Spinal cord (tissue), 9 donors: ENCODE measurements at regions not wholly inside any gene's neighbourhood (a gene's known extent, or its start where the extent isn't known, plus 50 kb on each side); places are given as distances from the start of the nearest gene placed in this dataset.

Source experiments
- DNase-seq, 6 donors: peaks; one replicate each; pipeline versions ENCODE4 v3.0.0 to v3.0.0-alpha.2; 2013 to 2015; ENCODE audit warnings: low spot score in 6 of 6, low read depth in 4 of 6
- H3K27ac ChIP-seq: one replicate; pipeline ENCODE4 v1.5.1; 2013; ENCODE audit warnings: low read depth, low read length, control low read depth
- H3K27me3 ChIP-seq: one replicate; pipeline ENCODE4 v1.6.1; 2013; ENCODE audit warnings: low read length; ENCODE audit not compliant: control insufficient read depth, insufficient read depth
- H3K36me3 ChIP-seq: one replicate; pipeline ENCODE4 v1.6.1; 2013; ENCODE audit warnings: low read length; ENCODE audit not compliant: control insufficient read depth, insufficient read depth
- H3K4me1 ChIP-seq: one replicate; pipeline ENCODE4 v1.6.1; 2013; ENCODE audit warnings: low read length; ENCODE audit not compliant: control insufficient read depth, insufficient read depth
- H3K4me3 ChIP-seq: one replicate; pipeline ENCODE4 v1.5.1; 2013; ENCODE audit warnings: low read depth, low read length, control low read depth
- H3K9me3 ChIP-seq: one replicate; pipeline ENCODE4 v1.6.1; 2013; ENCODE audit warnings: low read length; ENCODE audit not compliant: control insufficient read depth, insufficient read depth
- WGBS: methylation state at CpG from one replicate; pipeline ENCODE4 v1.1.5; 2013; ENCODE audit warnings: missing lambda C conversion rate; ENCODE audit not compliant: insufficient coverage; 5-methylcytosine and 5-hydroxymethylcytosine counted together
- donor health status: healthy.

GRCh38 chr2:35714883-35715282 is 640.7 kb upstream of the CRIM1 start:
- Histone ChIP-seq H3K36me3 (no peaks in the 10 kb centered on the region), H3K27ac (no peak overlapping the region), H3K4me3 (no peak overlapping the region), H3K27me3 (no peaks in the 10 kb centered on the region), H3K4me1 (no peaks in the 10 kb centered on the region), H3K9me3 (no peaks in the 10 kb centered on the region)
- no CpG with 5 or more reads among the region's 3 CpGs for WGBS
- DNase-seq: no peak

- Histone ChIP-seq H3K4me3 (no peak overlapping the region), H3K4me1 (no peaks in the 10 kb centered on the region), H3K27ac (no peak overlapping the region), H3K9me3 (no peaks in the 10 kb centered on the region), H3K27me3 (no peaks in the 10 kb centered on the region), H3K36me3 (no peaks in the 10 kb centered on the region)
- DNase-seq: no peak
- 90% methylated on average over 2 of the region's 2 CpGs for WGBS
Measured at GRCh38 chr2:35708411-35708923, 647.1 kb upstream of the CRIM1 start.

GRCh38 chr2:35688309-35688708 is 667.3 kb upstream of the CRIM1 start:
- Histone ChIP-seq H3K36me3 (no peaks in the 10 kb centered on the region), H3K9me3 (no peaks in the 10 kb centered on the region), H3K27me3 (no peaks in the 10 kb centered on the region), H3K4me3 (no peak overlapping the region), H3K4me1 (no peaks in the 10 kb centered on the region), H3K27ac (no peak overlapping the region)
- WGBS: no CpG with 5 or more reads among the region's 4 CpGs
- DNase-seq: no peak

- no CpG with 5 or more reads among the region's 2 CpGs for WGBS
Measured at GRCh38 chr2:35651688-35652323, 703.8 kb upstream of the CRIM1 start.

GRCh38 chr2:35614640-35615039 is 740.9 kb upstream of the CRIM1 start:
- H3K4me1 ChIP-seq: no peaks in the 10 kb centered on the region
- WGBS: no CpG with 5 or more reads among the region's 2 CpGs
- H3K27me3 ChIP-seq: no peaks in the 10 kb centered on the region
- no peak overlapping the region for H3K27ac ChIP-seq
- no peak overlapping the region for H3K4me3 ChIP-seq
- DNase-seq: no peak
- H3K36me3 ChIP-seq: no peaks in the 10 kb centered on the region
- H3K9me3 ChIP-seq: no peaks in the 10 kb centered on the region

More at GRCh38 chr2:35651688-35652323, 703.8 kb upstream of the CRIM1 start:
- Histone ChIP-seq H3K36me3 (no peaks in the 10 kb centered on the region), H3K27me3 (no peaks in the 10 kb centered on the region), H3K9me3 (no peaks in the 10 kb centered on the region), H3K4me3 (no peak overlapping the region), H3K27ac (no peak overlapping the region), H3K4me1 (no peaks in the 10 kb centered on the region)
- no peak for DNase-seq

GRCh38 chr2:35606394-35606793 is 749.2 kb upstream of the CRIM1 start:
- Histone ChIP-seq H3K27ac (no peak overlapping the region), H3K4me1 (no peaks in the 10 kb centered on the region), H3K4me3 (no peak overlapping the region), H3K36me3 (no peaks in the 10 kb centered on the region), H3K9me3 (no peaks in the 10 kb centered on the region), H3K27me3 (no peaks in the 10 kb centered on the region)
- WGBS: no CpG with 5 or more reads among the region's 2 CpGs
- peak in 1 of 6 donors; percentile 27 for DNase-seq

GRCh38 chr2:35598310-35598709 is 757.3 kb upstream of the CRIM1 start:
- Histone ChIP-seq H3K4me1 (no peaks in the 10 kb centered on the region), H3K36me3 (no peaks in the 10 kb centered on the region), H3K27ac (no peak overlapping the region), H3K27me3 (no peaks in the 10 kb centered on the region), H3K9me3 (peaks cover 2% of the 10 kb centered on the region), H3K4me3 (no peak overlapping the region)
- 90% methylated on average over 1 of the region's 1 CpG for WGBS
- DNase-seq: no peak

GRCh38 chr2:35591886-35592285 is 763.7 kb upstream of the CRIM1 start:
- DNase-seq: no peak
- H3K4me1 ChIP-seq: no peaks in the 10 kb centered on the region
- no peaks in the 10 kb centered on the region for H3K36me3 ChIP-seq
- peaks cover under 1% of the 10 kb centered on the region for H3K9me3 ChIP-seq
- no CpG with 5 or more reads among the region's 1 CpG for WGBS
- H3K27me3 ChIP-seq: no peaks in the 10 kb centered on the region
- no peak overlapping the region for H3K27ac ChIP-seq
- no peak overlapping the region for H3K4me3 ChIP-seq

- H3K36me3 ChIP-seq: no peaks in the 10 kb centered on the region
- H3K27ac ChIP-seq: no peak overlapping the region
Measured at GRCh38 chr2:35585972-35586371, 769.6 kb upstream of the CRIM1 start.

GRCh38 chr2:35582637-35583036 is 772.9 kb upstream of the CRIM1 start:
- H3K27ac ChIP-seq: no peak overlapping the region
- WGBS: no CpG with 5 or more reads among the region's 4 CpGs
- H3K9me3 ChIP-seq: peaks cover 10% of the 10 kb centered on the region
- H3K27me3 ChIP-seq: no peaks in the 10 kb centered on the region
- no peak overlapping the region for H3K4me3 ChIP-seq
- no peak for DNase-seq
- no peaks in the 10 kb centered on the region for H3K4me1 ChIP-seq
- no peaks in the 10 kb centered on the region for H3K36me3 ChIP-seq

More at GRCh38 chr2:35585972-35586371, 769.6 kb upstream of the CRIM1 start:
- no peaks in the 10 kb centered on the region for H3K4me1 ChIP-seq
- no peaks in the 10 kb centered on the region for H3K27me3 ChIP-seq
- H3K4me3 ChIP-seq: no peak overlapping the region
- no peak for DNase-seq
- H3K9me3 ChIP-seq: peaks cover 10% of the 10 kb centered on the region
- WGBS: 74% methylated on average over 4 of the region's 5 CpGs
